ENCODE measurements at regions not wholly inside any gene's neighbourhood (a gene's known extent, or its start where the extent isn't known, plus 50 kb on each side); places are given as distances from the start of the nearest gene placed in this dataset.

- no peak for DNase-seq (ENCODE audit: low spot score)
- in situ Hi-C loops (cut with MboI; ENCODE audit: low pct_unique_long_range_greater_than_20kb, low sequenced_read_pairs, unreplicated experiment), result no loop called here
- TF ChIP-seq CTCF (IDR thresholded peaks at IDR 0.05; ENCODE audit: extremely low read depth, insufficient read depth, missing control alignments), result no peak
These were observed 183.2 kb downstream of the OXSM start for GRCh38 chr3:25973122-25973521.

GRCh38 chr3:25982756-25983155, 192.9 kb downstream of the OXSM start:
- in situ Hi-C loops (cut with MboI; ENCODE audit: low pct_unique_long_range_greater_than_20kb, low sequenced_read_pairs, unreplicated experiment), result no loop called here
- no peak for DNase-seq (ENCODE audit: low spot score)
- TF ChIP-seq CTCF (IDR thresholded peaks at IDR 0.05; ENCODE audit: extremely low read depth, insufficient read depth, missing control alignments), result no peak

GRCh38 chr3:25985621-25986020, 195.7 kb downstream of the OXSM start:
- no peak for DNase-seq (ENCODE audit: low spot score)
- TF ChIP-seq CTCF (IDR thresholded peaks at IDR 0.05; ENCODE audit: extremely low read depth, insufficient read depth, missing control alignments), result no peak
- in situ Hi-C loops (cut with MboI; ENCODE audit: low pct_unique_long_range_greater_than_20kb, low sequenced_read_pairs, unreplicated experiment), result no loop called here

GRCh38 chr3:25992606-25993005, 202.7 kb downstream of the OXSM start:
- in situ Hi-C loops (cut with MboI; ENCODE audit: low pct_unique_long_range_greater_than_20kb, low sequenced_read_pairs, unreplicated experiment), result no loop called here
- TF ChIP-seq CTCF (IDR thresholded peaks at IDR 0.05; ENCODE audit: extremely low read depth, insufficient read depth, missing control alignments), result no peak
- DNase-seq (ENCODE audit: low spot score), result no peak

GRCh38 chr3:26004172-26004571, 214.3 kb downstream of the OXSM start:
- TF ChIP-seq CTCF (IDR thresholded peaks at IDR 0.05; ENCODE audit: extremely low read depth, insufficient read depth, missing control alignments), result no peak
- in situ Hi-C loops (cut with MboI; ENCODE audit: low pct_unique_long_range_greater_than_20kb, low sequenced_read_pairs, unreplicated experiment), result no loop called here
- no peak for DNase-seq (ENCODE audit: low spot score)

- in situ Hi-C loops (cut with MboI; ENCODE audit: low pct_unique_long_range_greater_than_20kb, low sequenced_read_pairs, unreplicated experiment), result no loop called here
- no peak for DNase-seq (ENCODE audit: low spot score)
- no peak for TF ChIP-seq CTCF (IDR thresholded peaks at IDR 0.05; ENCODE audit: extremely low read depth, insufficient read depth, missing control alignments)
These were observed 221.4 kb downstream of the OXSM start for GRCh38 chr3:26011276-26011675.

- TF ChIP-seq CTCF (IDR thresholded peaks at IDR 0.05; ENCODE audit: extremely low read depth, insufficient read depth, missing control alignments), result no peak
- DNase-seq (ENCODE audit: low spot score), result no peak
- in situ Hi-C loops (cut with MboI; ENCODE audit: low pct_unique_long_range_greater_than_20kb, low sequenced_read_pairs, unreplicated experiment), result no loop called here
These were observed 222.4 kb downstream of the OXSM start for GRCh38 chr3:26012241-26012745.

All from GM13977 (cell line).